Endothelial cell of hepatic sinusoid (primary cell): ENCODE measurements at regions not wholly inside any gene's neighbourhood (a gene's known extent, or its start where the extent isn't known, plus 50 kb on each side); places are given as distances from the start of the nearest gene placed in this dataset.
"Not testable (repeated sequence)": the region's sequence is repeated elsewhere in the genome, so short reads cannot be mapped to it uniquely, and the experiment has no call there.

Experiments
- in situ Hi-C: cut with HindIII; loops from 2 replicates; pipeline ENCODE4 v1.10.0; 2017; ENCODE audit warnings: low sequenced_read_pairs

- in situ Hi-C loops: no loop called here
Observed at GRCh38 chr17:13784434-13785095, 182.8 kb upstream of the HS3ST3A1 start.

GRCh38 chr17:13785981-13786598 lies 184.4 kb upstream of the HS3ST3A1 start:
- in situ Hi-C loops: no loop called here

- in situ Hi-C loops: no loop called here
Observed at GRCh38 chr17:13787636-13788035, 185.9 kb upstream of the HS3ST3A1 start.

- in situ Hi-C loops: no loop called here
Observed at GRCh38 chr17:13788385-13788784, 186.7 kb upstream of the HS3ST3A1 start.

- in situ Hi-C loops: no loop called here
Observed at GRCh38 chr17:13792314-13792713, 190.6 kb upstream of the HS3ST3A1 start.

GRCh38 chr17:13793951-13794350 lies 192.2 kb upstream of the HS3ST3A1 start:
- in situ Hi-C loops: no loop called here

GRCh38 chr17:13797863-13798262 lies 196.1 kb upstream of the HS3ST3A1 start:
- in situ Hi-C loops: no loop called here

GRCh38 chr17:13806092-13806491 lies 204.4 kb upstream of the HS3ST3A1 start:
- in situ Hi-C loops: no loop called here

GRCh38 chr17:13807103-13807502 lies 205.4 kb upstream of the HS3ST3A1 start:
- in situ Hi-C loops: no loop called here

GRCh38 chr17:13812350-13812749 lies 210.6 kb upstream of the HS3ST3A1 start:
- in situ Hi-C loops: no loop called here

GRCh38 chr17:13813347-13814240 lies 211.9 kb upstream of the HS3ST3A1 start:
- in situ Hi-C loops: no loop called here

GRCh38 chr17:13822700-13823099 lies 221.0 kb upstream of the HS3ST3A1 start:
- in situ Hi-C loops: no loop called here

GRCh38 chr17:13825526-13826040 lies 223.9 kb upstream of the HS3ST3A1 start:
- in situ Hi-C loops: no loop called here

GRCh38 chr17:13827118-13827517 lies 225.4 kb upstream of the HS3ST3A1 start:
- in situ Hi-C loops: no loop called here

GRCh38 chr17:13833921-13834320 lies 232.2 kb upstream of the HS3ST3A1 start:
- in situ Hi-C loops: no loop called here

- in situ Hi-C loops: no loop called here
Observed at GRCh38 chr17:13835151-13835550, 233.4 kb upstream of the HS3ST3A1 start.

GRCh38 chr17:13837417-13837816 lies 231.9 kb upstream of the COX10 start:
- in situ Hi-C loops: no loop called here

- in situ Hi-C loops: no loop called here
Observed at GRCh38 chr17:13840254-13840653, 229.1 kb upstream of the COX10 start.

- in situ Hi-C loops: no loop called here
Observed at GRCh38 chr17:13843862-13844635, 225.3 kb upstream of the COX10 start.

GRCh38 chr17:13851889-13852288 lies 217.4 kb upstream of the COX10 start:
- in situ Hi-C loops: no loop called here

GRCh38 chr17:13855730-13856129 lies 213.6 kb upstream of the COX10 start:
- in situ Hi-C loops: not testable (repeated sequence)
